Left lung (tissue), 4 donors: ENCODE measurements at regions not wholly inside any gene's neighbourhood (a gene's known extent, or its start where the extent isn't known, plus 50 kb on each side); places are given as distances from the start of the nearest gene placed in this dataset.

Experiments used
- ATAC-seq: fragments of 200-7000 bp; cut with Tn5 transposase; one replicate; pipeline ENCODE4 v1.9.1; 2020; ENCODE audit warnings: moderate library complexity
- DNase-seq, 4 donors: peaks; one replicate each; pipeline ENCODE4 v3.0.0-alpha.2; 2013 to 2020
- H3K27ac ChIP-seq, 2 donors: fragments of 200-600 bp; sonication (generic) in 1 of 2; one replicate each; pipeline versions ENCODE4 v1.5.0 to v1.8.0; 2020 to 2021
- H3K27me3 ChIP-seq, 2 donors: fragments of 200-600 bp; sonication (generic) in 1 of 2; one replicate each; pipeline versions ENCODE4 v1.5.0 to v1.8.0; 2020 to 2021
- H3K36me3 ChIP-seq, 2 donors: fragments of 200-600 bp; sonication (generic) in 1 of 2; one replicate each; pipeline versions ENCODE4 v1.5.0 to v1.8.0; 2020 to 2021
- H3K4me1 ChIP-seq, 2 donors: fragments of 200-600 bp; one replicate each; pipeline ENCODE4 v1.8.0; 2021
- H3K4me3 ChIP-seq, 2 donors: fragments of 200-600 bp; sonication (generic) in 1 of 2; one replicate each; pipeline versions ENCODE4 v1.5.0 to v1.8.0; 2020 to 2021; ENCODE audit warnings: mild to moderate bottlenecking in 1 of 2
- H3K9me3 ChIP-seq, 2 donors: fragments of 200-600 bp; sonication (generic) in 1 of 2; one replicate each; pipeline versions ENCODE4 v1.5.0 to v1.8.0; 2020 to 2021
- CTCF ChIP-seq, 2 donors: fragments of 200-600 bp; sonication (generic) in 1 of 2; IDR thresholded peaks; one replicate each; pipeline versions ENCODE4 v1.5.0 to v1.8.0; 2021; ENCODE audit warnings: antibody characterized with exemption in 2 of 2
- intact Hi-C, 2 donors: fragments of 100-400 bp; cut with DNase I; formaldehyde crosslinking; loops; one replicate each; pipeline versions ENCODE4 v1.11.2 to v1.14.2; 2022
- donor health status: DM: no; HTN: yes; CAD: no.
- donor health status: DM: no; HTN: no; CAD: no.

DNA sequence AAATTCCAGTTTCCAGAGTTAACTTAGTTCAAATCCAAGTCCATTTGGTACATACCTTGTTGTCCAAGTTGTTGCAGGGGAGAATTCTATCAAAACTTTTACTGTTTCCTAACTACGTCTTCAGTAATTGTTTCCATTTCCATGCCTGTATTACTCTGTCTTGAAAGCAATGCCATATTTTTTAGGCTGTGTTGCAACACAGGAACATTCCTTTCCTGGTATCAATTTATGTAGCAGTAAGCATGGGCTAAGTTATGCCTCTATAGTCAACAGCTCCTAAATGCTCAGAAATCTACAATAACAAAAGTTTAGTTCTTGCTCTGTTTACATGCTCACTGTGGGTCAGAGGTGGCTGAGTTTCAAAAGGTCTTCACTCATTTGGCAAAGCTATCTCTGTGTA lies 1943.8 kb upstream of the PIK3C3 start:
- peaks cover 0 to 2% of the 10 kb centered on the region in 2 donors for H3K27me3 ChIP-seq
- no peak for ATAC-seq
- TF ChIP-seq CTCF (IDR thresholded peaks at IDR 0.05): no peak

DNA sequence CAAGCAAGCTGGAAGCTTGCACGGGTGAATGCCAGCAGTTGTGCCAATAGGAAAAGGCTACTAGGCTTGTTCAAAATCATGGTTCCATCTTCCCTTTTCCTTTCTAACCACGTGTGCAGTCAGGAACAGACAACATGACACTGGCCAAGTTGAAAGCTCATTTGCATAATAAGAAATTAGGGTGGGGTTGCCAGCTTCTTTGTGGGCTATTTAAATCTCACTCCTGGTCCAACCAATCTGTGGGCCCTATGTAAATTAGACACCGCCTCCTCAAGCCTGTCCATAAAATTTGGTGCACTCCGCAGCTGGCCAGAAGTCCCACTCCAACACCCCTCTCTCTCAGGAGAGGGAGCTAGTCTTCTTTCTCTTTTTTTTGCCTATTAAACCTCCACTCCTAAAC lies 1948.4 kb upstream of the PIK3C3 start:
- no peak for ATAC-seq
- DNase-seq: no peak
- intact Hi-C loops: no loop called here
- no peak overlapping the region for H3K4me3 ChIP-seq
- H3K36me3 ChIP-seq: no peaks in the 10 kb centered on the region
- no peak for TF ChIP-seq CTCF (IDR thresholded peaks at IDR 0.05)
- no peak overlapping the region for H3K27ac ChIP-seq
- H3K27me3 ChIP-seq: no peaks in the 10 kb centered on the region
- H3K9me3 ChIP-seq: no peaks in the 10 kb centered on the region
- H3K4me1 ChIP-seq: no peaks in the 10 kb centered on the region

More for the DNA sequence above, 1943.8 kb upstream of the PIK3C3 start:
- intact Hi-C loops: no loop called here
- DNase-seq: no peak
- Histone ChIP-seq H3K36me3 (no peaks in the 10 kb centered on the region), H3K27ac (no peak overlapping the region), H3K9me3 (no peaks in the 10 kb centered on the region), H3K4me1 (no peaks in the 10 kb centered on the region), H3K4me3 (no peak overlapping the region)

GRCh38 chr18:40004246-40004645 lies 1950.8 kb upstream of the PIK3C3 start:
- intact Hi-C loops: no loop called here
- Histone ChIP-seq H3K9me3 (no peaks in the 10 kb centered on the region), H3K4me3 (no peak overlapping the region), H3K27me3 (no peaks in the 10 kb centered on the region), H3K4me1 (no peaks in the 10 kb centered on the region), H3K27ac (no peak overlapping the region), H3K36me3 (no peaks in the 10 kb centered on the region)
- no peak for TF ChIP-seq CTCF (IDR thresholded peaks at IDR 0.05)
- ATAC-seq: no peak
- no peak for DNase-seq

DNA sequence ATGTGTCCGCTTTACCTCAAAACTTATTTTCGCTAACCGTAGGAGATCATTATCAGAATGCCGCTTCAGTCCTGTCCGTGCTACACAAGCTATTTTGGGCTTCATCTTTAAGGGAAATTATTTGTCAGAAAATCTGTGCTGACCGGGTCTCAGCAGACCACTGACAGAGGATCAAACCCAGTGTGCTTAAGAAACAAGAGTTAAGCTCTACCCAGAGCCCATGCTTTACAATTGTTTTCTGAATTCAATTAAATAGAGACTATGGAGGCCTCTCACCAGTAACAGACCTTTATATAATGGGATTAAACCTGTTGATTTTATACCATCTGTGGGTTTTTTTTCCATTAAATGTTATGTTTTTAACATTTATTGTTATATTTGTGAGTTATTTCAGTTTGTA lies 1956.7 kb upstream of the PIK3C3 start:
- Histone ChIP-seq H3K9me3 (no peaks in the 10 kb centered on the region), H3K27ac (no peak overlapping the region), H3K27me3 (no peaks in the 10 kb centered on the region), H3K4me3 (no peak overlapping the region), H3K4me1 (no peaks in the 10 kb centered on the region), H3K36me3 (no peaks in the 10 kb centered on the region)
- no peak for ATAC-seq
- no peak for TF ChIP-seq CTCF (IDR thresholded peaks at IDR 0.05)
- intact Hi-C loops: no loop called here
- no peak for DNase-seq

GRCh38 chr18:39994498-39994897 lies 1960.5 kb upstream of the PIK3C3 start:
- DNase-seq: no peak
- no peak for ATAC-seq
- H3K36me3 ChIP-seq: no peaks in the 10 kb centered on the region

More at GRCh38 chr18:39994498-39994897, 1960.5 kb upstream of the PIK3C3 start:
- H3K9me3 ChIP-seq: no peaks in the 10 kb centered on the region
- TF ChIP-seq CTCF (IDR thresholded peaks at IDR 0.05): no peak
- no peak overlapping the region for H3K27ac ChIP-seq
- no peaks in the 10 kb centered on the region for H3K27me3 ChIP-seq
- H3K4me3 ChIP-seq: no peak overlapping the region
- H3K4me1 ChIP-seq: no peaks in the 10 kb centered on the region
- intact Hi-C loops: no loop called here
